Pancreas (tissue), 10 donors: ENCODE measurements at regions not wholly inside any gene's neighbourhood (a gene's known extent, or its start where the extent isn't known, plus 50 kb on each side); places are given as distances from the start of the nearest gene placed in this dataset.

Experiments used
- ATAC-seq, 4 donors: fragments of 200-7000 bp; cut with Tn5 transposase; one replicate each; pipeline versions ENCODE4 v1.8.0 to v1.9.1; 2020; ENCODE audit warnings: mild to moderate bottlenecking in 4 of 4, moderate library complexity in 4 of 4
- DNase-seq, 6 donors: peaks; one replicate each; pipeline ENCODE4 v3.0.0-alpha.2; 2020
- FAIRE-seq: peaks from 2 replicates; lab custom pipeline; 2012; peaks lifted over from hg19 to GRCh38; lab: Jason Lieb, UNC
- H3K27ac ChIP-seq, 4 donors: fragments of 200-600 bp; sonication (generic); 1 replicate in 3 of 4; 2 replicates in 1 of 4; pipeline versions ENCODE4 v1.5.0 to v1.8.0; 2020
- H3K27me3 ChIP-seq, 4 donors: fragments of 200-600 bp; one replicate each; pipeline ENCODE4 v1.8.0; 2021
- H3K36me3 ChIP-seq, 3 donors: fragments of 200-600 bp; sonication (generic) in 1 of 3; one replicate each; pipeline versions ENCODE4 v1.5.0 to v1.8.0; 2020 to 2021
- H3K4me1 ChIP-seq, 3 donors: fragments of 200-600 bp; one replicate each; pipeline ENCODE4 v1.8.0; 2021
- H3K4me3 ChIP-seq, 4 donors: fragments of 200-600 bp; sonication (generic) in 2 of 4; one replicate each; pipeline versions ENCODE4 v1.5.0 to v1.8.0; 2020 to 2021
- H3K9me3 ChIP-seq, 4 donors: fragments of 200-600 bp; one replicate each; pipeline ENCODE4 v1.8.0; 2021
- CTCF ChIP-seq, 4 donors: fragments of 200-600 bp; sonication (generic) in 3 of 4; IDR thresholded peaks; one replicate each; pipeline versions ENCODE4 v1.5.0 to v1.8.0; 2021; ENCODE audit warnings: antibody characterized with exemption in 4 of 4
- WGBS, 2 donors: extraction: QIAGEN DNeasy Blood & Tissue Kit; methylation state at CpG; one replicate each; pipeline ENCODE4 v1.1.7; 2013; 5-methylcytosine and 5-hydroxymethylcytosine counted together
- intact Hi-C, 3 donors: fragments of 100-400 bp; cut with DNase I; formaldehyde crosslinking; loops; one replicate each; pipeline versions ENCODE4 v1.11.1 to v1.14.2; 2022
- donor health status: healthy with polysubstance abuse.
- donor health status: DM: no; HTN: no; CAD: no; lungs with moderate emphysema.
- donor health status: DM: no; HTN: no; CAD: no.
- donor health status: control.
- donor health status: control.
- donor health status: Bipolar disorder and iron deficiency.
- donor health status: DM: yes; HTN: yes; CAD: no.
- donor health status: DM: no; HTN: no; CAD: no.
- donor health status: DM: no; HTN: no; CAD: no.
- donor health status: DM: yes; HTN: yes; CAD: no.

GRCh38 chr4:91812319-91812718 is 491.4 kb upstream of the GRID2 start:
- Histone ChIP-seq H3K27ac (no peak overlapping the region), H3K4me3 (no peak overlapping the region), H3K4me1 (no peaks in the 10 kb centered on the region), H3K27me3 (no peaks in the 10 kb centered on the region), H3K36me3 (no peaks in the 10 kb centered on the region), H3K9me3 (no peaks in the 10 kb centered on the region)
- DNase-seq = no peak
- intact Hi-C loops = no loop called here
- no peak for FAIRE-seq
- no peak for TF ChIP-seq CTCF (IDR thresholded peaks at IDR 0.05)
- no peak for ATAC-seq
- 64 to 84% methylated on average over 1 of the region's 1 CpG for WGBS, 2 donors

GRCh38 chr4:91824773-91825172 is 479.0 kb upstream of the GRID2 start:
- TF ChIP-seq CTCF (IDR thresholded peaks at IDR 0.05) = no peak
- Histone ChIP-seq H3K9me3 (no peaks in the 10 kb centered on the region), H3K27me3 (no peaks in the 10 kb centered on the region), H3K4me3 (no peak overlapping the region), H3K36me3 (no peaks in the 10 kb centered on the region), H3K4me1 (no peaks in the 10 kb centered on the region), H3K27ac (no peak overlapping the region)
- ATAC-seq (no peak), DNase-seq (no peak), FAIRE-seq (no peak)
- intact Hi-C loops = no loop called here
- WGBS, 2 donors = 41 to 60% methylated on average over 1 of the region's 1 CpG

- intact Hi-C loops = no loop called here
- H3K27me3 ChIP-seq = no peaks in the 10 kb centered on the region
- H3K4me3 ChIP-seq = no peak overlapping the region
- no peak for FAIRE-seq
- no peak for TF ChIP-seq CTCF (IDR thresholded peaks at IDR 0.05)
- no peaks in the 10 kb centered on the region for H3K4me1 ChIP-seq
- ATAC-seq = no peak
- no peak for DNase-seq
- no peaks in the 10 kb centered on the region for H3K36me3 ChIP-seq
- no peak overlapping the region for H3K27ac ChIP-seq
- no peaks in the 10 kb centered on the region for H3K9me3 ChIP-seq
- 79 to 88% methylated on average over 2 of the region's 2 CpGs for WGBS, 2 donors
These were observed 477.6 kb upstream of the GRID2 start for GRCh38 chr4:91826186-91826585.

- no peaks in the 10 kb centered on the region for H3K9me3 ChIP-seq
These were observed 475.9 kb upstream of the GRID2 start for GRCh38 chr4:91827914-91828313.

GRCh38 chr4:91829531-91829930 is 474.2 kb upstream of the GRID2 start:
- no peak for TF ChIP-seq CTCF (IDR thresholded peaks at IDR 0.05)
- Histone ChIP-seq H3K9me3 (no peaks in the 10 kb centered on the region), H3K27me3 (no peaks in the 10 kb centered on the region), H3K4me3 (no peak overlapping the region), H3K4me1 (no peaks in the 10 kb centered on the region), H3K36me3 (no peaks in the 10 kb centered on the region), H3K27ac (no peak overlapping the region)
- intact Hi-C loops = no loop called here
- no peak for ATAC-seq
- WGBS, 2 donors = 93 to 98% methylated on average over 1 of the region's 1 CpG
- no peak for FAIRE-seq
- DNase-seq = no peak

More at GRCh38 chr4:91827914-91828313, 475.9 kb upstream of the GRID2 start:
- Histone ChIP-seq H3K36me3 (no peaks in the 10 kb centered on the region), H3K27ac (no peak overlapping the region), H3K27me3 (no peaks in the 10 kb centered on the region), H3K4me1 (no peaks in the 10 kb centered on the region), H3K4me3 (no peak overlapping the region)
- DNase-seq = no peak
- no peak for ATAC-seq
- intact Hi-C loops = no loop called here
- no peak for TF ChIP-seq CTCF (IDR thresholded peaks at IDR 0.05)
- no peak for FAIRE-seq
